IPS DF 4.7 (cell line): ENCODE measurements at regions not wholly inside any gene's neighbourhood (a gene's known extent, or its start where the extent isn't known, plus 50 kb on each side); places are given as distances from the start of the nearest gene placed in this dataset.
"Not testable (repeated sequence)": the region's sequence is repeated elsewhere in the genome, so short reads cannot be mapped to it uniquely, and the experiment has no call there.

Experiments used
- DNase-seq: peaks from one replicate; pipeline ENCODE4 v3.0.0-alpha.2; 2013; ENCODE audit warnings: low spot score; ENCODE audit errors: extremely low read depth

DNA sequence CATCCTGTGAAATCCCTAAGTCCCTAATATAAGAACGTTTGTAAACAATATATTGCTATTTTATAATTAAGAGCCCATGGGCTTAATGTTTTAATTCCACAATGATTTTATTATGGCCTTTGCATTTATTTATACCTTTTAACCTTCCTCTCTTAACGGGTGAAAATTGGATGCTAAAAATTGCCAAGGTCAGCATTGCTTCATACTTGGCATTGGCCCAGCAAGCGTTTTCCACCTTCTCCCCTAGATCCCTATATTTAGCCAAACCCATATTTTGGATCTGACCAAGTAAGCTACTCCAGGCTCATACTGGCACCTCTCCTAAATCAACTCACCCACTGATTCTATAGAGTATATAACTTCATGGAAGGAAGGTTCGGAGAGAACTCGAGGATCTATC lies 188.0 kb upstream of the NR2F2 start:
- DNase-seq: no peak

DNA sequence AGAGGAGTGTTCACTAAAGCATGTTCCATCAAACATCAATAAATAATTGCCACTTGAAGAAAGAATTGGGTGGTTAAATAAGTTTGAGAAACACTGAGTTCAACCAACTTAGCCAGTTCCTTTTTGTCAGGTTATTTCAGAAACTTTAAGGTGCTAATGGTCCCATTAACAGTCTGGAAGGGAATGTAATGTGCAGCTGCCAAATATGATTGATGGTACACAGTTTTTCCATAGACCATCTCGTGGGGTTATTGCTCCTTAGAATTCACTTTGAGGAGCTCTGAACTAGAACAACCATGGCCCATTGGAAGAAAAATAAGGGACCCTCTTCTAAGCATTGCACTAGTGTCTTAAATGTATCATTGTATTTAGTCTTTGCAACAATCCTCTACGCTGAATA lies 185.8 kb upstream of the NR2F2 start:
- no peak for DNase-seq

DNA sequence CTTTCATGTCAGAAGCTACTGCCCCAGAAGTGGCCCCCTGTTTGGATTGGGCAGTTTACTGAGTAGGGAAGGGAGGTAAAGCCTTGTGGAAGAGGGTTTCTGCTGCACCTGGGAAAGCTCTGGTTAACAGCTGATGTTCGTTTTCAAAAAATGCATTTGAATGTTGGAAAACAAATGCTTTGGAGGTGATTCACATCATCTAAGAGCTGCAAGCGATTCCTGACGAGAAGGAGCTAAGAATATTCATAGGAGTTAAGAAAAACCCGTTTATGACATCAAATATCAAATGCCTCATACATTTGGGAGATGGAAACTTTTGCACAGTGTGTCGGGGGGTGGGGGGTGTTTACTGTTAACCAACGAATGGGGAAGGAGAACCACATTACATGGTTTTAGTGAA lies 183.8 kb upstream of the NR2F2 start:
- DNase-seq: no peak

DNA sequence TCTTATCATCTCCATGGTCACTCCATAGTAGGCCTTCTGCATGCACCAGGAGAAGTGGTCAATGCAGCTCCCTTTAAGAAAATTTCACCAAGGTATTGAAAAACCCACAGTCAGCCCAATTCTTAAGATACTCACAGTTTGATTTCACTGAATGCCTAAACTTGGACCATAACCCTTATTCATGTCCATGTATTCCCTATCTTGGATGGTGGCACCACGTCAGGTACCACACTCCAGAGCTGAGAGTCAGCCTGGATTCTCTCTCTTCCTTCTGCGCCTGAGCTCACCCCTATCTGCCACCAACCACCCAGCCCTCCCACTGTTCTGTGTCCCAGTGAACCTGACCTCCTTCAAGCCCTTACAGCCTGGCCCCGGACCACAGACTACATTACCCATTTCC lies 183.2 kb upstream of the NR2F2 start:
- no peak for DNase-seq

DNA sequence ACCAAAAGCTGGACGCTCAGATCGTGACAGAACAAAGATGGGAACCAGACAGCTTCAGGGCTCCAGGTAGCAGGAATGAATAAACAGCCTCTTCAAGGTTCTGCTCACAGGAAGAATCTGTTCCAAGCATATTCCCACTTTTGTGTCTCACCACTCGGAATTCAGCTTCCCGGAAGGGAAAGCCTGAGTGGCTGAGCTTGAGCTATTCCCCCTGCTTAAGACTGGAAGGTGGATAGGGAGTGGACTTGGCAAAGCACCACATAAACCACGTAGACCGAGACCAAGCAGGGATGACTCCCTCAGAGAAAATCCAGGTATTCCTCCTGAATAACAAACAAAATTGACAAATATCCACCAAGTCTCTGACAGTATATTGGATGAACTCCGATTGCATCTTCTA lies 180.2 kb upstream of the NR2F2 start:
- no peak for DNase-seq

DNA sequence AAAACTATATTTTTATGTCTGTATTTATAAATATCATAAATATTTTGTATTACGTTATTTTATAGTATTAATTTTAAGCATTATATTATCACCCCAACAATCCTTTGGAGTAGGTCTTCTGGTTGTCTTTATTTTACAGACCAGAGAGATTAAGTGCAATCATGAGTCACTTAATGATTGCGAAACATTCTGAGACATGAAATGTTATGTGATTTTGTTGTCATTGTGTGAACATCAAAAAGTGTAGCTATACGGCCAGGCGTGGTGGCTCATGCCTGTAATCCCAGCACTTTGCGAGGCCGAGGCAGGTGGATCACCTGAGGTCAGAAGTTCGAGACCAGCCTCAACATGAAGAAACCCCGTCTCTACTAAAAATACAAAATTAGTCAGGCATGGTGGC lies 178.8 kb upstream of the NR2F2 start:
- DNase-seq: not testable (repeated sequence)

DNA sequence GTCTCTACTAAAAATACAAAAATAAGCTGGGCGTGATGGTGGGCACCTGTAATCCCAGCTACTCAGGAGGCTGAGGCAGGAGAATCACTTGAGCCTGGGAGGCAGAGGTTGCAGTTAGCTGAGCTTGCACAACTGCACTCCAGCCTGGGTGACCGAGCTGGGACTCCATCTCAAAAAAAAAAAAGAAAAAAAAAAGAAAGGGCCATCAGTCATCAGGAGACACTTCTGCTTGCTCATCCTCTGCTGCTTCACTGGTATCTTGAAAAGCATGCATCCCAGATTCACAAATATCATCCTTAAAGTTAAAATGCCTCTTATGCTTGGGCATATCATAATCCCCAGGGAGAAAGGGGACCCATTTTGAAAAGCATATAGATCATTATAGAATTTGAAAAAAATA lies 176.6 kb upstream of the NR2F2 start:
- DNase-seq: no peak

DNA sequence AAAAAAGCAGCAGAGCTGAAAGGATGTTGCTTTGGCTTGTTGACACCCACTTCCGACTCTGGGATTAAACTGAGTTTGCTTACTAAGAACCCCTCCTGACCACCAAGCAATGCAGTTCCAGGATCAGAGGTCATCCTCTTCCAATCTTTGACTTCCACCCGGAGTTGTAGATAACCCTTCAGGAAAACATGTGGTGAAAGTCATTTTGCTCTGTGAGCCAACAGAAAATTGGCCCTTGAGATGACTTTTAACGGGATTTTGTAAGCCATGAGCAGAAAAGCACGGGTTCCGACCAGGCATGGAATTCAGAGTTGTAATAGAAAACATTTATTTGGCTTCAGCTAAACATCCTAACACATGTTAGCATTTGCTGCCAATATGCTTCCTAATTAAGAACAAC lies 171.6 kb upstream of the NR2F2 start:
- no peak for DNase-seq

DNA sequence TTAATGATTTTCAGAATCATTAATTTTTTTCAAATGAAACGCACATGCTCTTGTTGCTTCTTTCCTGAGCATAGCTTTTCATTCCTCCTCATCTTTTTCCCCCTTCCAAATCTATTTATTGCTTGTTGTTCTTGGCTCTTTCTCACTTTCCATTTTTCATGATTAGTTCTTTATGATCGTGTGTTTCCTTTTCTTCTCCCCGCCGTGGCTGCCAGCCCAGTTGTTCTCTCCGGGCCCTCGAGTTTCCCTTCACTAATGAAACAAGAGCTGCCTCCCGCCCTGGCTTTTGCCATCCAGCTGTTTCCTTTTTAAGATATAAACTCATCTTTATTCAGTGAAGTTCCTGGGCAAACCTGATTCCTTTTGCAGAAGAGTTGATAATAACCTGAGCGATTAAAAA lies 170.2 kb upstream of the NR2F2 start:
- no peak for DNase-seq

DNA sequence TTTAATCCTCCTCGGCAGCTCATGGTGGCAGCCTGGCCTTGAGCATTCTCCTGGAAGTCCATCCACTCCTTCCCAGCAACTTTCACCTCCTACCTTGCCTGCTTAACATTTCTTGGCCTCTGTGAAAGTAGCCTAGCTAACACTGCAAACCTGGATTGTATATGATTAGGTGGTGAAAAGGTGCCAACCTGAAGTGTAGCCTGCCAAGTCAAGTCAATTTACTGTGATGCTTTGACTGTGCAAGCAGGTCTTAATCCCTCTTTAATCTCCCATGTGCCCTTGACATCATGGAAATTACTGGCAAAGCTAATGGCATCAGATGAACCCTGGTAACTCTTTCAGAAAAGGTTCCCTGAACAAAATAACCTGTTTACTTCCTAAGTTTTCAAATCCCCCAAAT lies 169.7 kb upstream of the NR2F2 start:
- no peak for DNase-seq

DNA sequence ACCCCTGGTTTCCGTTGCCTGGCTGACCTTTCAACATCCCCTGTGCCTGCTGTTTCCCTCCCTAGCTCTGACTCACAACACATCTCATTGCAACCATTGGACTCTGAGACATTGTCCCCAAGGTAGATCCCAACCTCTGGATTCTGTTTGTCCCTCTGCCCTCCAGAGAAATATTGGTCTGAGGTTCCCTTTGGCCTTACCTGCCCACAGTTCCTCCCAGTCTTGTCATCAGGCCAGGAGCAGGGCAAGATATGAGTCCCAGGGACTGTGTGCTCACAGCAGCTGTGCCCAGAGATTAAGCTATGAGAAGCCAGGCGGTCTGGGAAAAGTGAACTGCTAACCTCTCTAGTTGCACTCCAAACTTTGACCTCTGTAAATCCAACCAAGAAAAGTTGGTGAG lies 168.2 kb upstream of the NR2F2 start:
- no peak for DNase-seq

DNA sequence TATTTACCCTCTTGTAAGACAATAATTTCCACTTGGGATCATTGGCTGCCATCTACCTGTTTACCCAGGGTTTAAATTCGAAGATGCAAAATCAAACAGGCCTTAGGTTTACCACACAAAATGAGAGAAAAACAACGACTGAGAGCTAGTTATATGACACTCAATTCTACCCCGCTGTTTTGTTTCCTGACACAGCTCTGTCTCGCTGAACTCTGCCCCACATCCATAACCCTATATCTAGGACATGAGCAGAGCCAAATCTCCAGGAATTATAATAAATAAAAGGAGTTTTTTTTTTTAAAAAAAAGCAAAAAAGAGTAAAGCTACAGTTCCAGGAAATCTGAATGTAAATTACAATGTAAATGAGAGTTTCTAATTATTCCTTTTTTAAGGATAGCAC lies 165.4 kb upstream of the NR2F2 start:
- no peak for DNase-seq

DNA sequence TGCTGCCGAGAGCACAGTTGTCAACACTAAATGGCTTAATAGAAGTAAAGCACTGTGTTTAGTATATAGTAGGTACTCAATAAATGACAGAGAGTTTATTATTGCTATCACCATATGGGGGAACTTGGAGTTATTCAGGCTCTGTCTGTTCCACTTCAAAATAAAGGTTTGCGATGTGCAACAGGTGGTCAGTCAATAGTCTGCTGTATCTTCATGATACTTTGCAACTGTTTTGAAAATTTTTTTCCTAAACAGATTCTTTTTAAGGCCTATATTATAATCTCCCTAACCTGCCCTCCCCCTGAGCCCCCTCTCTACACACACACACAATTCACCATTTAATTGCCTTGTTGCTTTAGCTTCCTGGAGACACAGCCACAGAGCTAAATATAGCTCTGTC lies 164.7 kb upstream of the NR2F2 start:
- no peak for DNase-seq

DNA sequence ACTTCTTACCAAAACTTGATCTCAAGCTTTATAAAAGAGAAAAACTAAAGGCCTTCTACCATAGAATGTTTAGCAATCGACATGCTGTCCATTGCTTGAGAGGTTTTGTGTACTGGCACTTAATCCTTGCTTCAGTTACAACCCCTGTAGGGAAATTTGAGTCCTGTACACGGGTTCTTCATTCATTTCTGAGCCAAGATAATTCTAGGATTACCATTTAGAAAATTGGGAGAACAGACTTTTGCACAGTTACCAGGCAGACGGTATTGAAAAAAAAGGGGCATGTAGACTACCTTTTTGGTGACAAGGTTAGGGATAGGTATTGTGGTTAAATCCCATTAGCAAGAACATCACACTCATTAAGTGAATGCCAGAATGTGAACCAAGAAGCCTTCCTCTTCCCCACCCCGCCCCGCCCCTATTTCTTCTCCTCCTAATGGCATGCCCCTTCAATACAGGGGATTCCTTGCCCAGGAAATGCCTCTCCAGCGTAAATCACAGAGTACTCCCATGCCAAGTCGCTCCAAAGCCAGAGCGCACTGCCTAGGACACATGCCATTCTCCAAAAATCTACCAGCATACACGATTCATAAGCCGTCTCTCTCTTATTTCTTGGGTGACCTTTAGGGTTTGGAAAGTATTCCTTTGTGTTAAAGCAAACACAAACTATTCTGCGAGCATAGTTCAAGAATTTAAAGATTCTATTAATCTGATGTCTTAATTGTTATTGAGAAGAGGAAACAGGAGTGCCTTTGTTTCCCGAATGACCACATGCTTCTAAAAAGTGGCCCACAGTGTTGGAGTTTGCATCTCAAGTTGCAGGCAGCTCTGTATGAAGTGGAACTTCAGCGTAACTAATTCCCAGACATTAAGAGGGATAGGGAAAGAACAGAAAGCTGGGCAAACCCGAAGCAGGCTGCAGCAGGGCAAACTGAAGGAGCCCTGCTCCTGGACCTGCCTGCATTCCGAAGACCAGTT lies 164.0 kb upstream of the NR2F2 start:
- DNase-seq: no peak

DNA sequence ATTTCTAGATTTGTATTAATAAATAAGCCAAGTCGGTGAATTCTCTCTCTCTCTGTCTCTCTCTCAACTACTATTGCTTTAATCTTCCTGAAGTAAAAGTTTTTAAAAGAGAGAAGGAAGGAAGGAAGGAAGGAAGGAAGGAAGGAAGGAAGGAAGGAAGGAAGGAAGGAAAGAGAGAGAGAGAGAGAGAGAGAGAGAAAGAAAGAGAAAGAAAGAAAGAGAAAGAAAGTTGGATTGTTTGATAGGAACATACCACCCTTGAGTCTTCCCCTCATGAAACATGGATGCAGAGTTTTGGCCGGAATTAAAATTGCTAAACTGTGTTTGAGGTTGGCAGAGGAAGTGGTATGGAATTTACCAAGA lies 159.9 kb upstream of the NR2F2 start:
- not testable (repeated sequence) for DNase-seq

DNA sequence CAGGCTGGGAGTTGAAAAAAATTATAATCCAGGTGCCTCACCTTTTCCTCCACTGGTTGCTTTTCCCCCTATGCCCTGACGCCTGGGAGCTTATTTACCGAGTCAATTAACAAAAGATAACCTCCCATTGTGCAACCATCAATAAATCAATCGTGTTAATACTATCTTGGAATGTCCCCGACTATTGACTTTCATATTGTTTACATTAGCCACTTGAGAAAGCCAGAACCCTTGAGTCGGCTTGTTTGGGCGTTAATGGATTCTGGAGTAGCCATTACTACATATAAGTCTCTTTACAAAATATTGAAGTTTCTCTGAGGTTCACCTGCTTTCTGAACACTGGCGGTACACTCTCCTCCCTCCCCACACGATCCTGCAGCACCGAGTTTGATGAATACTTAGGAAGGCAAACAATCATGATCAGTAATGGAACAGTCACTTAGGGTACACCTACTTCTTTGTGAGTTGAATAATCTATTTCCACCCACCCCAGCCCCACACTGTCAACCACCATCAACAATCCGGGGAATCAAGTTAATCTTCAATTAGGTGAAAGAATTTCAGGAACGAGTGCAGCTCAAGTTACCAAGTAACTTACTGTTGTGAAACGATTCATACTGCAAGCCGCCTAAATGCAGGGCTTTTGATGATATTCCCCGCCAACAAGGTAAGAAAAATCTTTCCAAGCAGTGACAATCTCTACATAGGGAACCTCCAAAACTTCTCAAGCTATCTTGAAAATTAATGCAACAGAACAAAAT lies 159.3 kb upstream of the NR2F2 start:
- no peak for DNase-seq

DNA sequence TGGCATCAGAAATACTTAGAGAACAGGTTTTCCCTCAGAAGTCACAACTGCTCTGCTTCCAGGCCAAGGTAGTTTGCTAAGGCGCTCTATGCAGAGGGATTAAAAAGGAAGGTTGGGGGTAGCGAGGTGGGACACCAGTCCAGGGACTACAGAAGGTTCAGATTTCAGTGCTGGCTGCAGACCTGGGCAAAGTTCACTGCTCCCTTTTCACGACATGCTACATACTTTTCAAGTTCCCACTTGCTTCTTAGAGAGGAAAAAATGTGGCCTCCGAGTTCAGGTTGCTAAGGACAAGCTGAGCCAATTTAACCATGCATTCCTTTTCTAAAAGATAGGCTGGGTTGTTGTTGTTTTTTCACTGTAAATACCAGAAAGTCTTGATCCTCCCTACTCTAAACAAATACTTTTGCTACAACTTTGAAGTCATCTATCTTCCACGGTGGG lies 158.6 kb upstream of the NR2F2 start:
- no peak for DNase-seq

DNA sequence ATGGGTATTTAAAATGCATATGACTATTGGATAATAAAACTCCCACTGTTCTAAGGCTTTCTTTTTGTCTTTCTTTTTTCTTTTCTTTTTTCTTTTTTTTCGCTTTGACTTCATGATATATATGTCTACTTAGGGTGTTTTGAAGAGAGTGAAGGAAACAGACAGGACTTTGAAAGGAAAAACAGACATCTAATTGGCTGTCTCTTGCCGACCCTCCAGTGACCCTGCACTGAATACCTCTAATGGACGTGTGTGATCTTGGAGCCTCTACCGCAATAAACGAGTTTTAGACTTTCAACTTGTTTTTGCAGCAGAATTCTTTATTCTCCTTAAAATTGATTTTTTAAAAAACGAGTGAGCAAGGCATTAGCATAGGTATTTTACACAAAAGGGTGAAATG lies 158.1 kb upstream of the NR2F2 start:
- DNase-seq: no peak

DNA sequence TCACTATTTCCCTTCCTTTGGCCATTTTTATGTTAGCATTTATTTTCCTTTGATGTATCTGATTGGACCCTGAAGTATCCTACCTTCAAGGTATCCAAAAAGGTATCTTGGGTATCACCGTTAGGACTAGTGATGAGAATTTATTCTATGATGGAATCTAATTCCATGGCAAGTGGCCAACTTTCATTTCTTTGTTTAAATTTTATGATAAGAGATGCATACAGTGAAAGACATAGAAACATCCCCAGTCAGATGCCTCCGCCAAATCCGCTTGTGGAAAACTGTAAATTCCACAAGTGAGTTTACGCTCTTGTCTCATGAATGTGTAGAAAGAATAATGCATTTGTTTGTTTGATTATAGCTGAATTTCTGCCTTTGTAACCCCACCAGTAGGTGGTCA lies 153.7 kb upstream of the NR2F2 start:
- no peak for DNase-seq

DNA sequence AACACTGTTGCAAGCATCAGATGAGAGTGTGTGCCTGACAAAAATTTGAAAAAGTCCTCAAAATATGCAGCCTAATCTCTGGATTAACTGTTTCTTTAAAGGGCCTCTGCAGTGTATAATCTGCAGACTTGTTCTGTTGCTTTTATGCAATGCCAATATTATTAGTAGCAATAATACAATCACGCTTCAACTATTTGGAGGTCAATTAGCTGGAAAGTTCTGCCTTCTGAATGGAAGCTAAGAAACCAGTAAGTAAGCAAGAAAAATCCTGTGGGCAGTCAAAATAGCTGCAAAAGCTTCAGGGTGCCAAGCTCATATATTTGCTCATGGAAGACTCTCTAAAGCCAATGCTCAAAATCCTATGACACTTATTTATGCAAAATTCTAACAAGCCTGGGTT lies 153.2 kb upstream of the NR2F2 start:
- no peak for DNase-seq

DNA sequence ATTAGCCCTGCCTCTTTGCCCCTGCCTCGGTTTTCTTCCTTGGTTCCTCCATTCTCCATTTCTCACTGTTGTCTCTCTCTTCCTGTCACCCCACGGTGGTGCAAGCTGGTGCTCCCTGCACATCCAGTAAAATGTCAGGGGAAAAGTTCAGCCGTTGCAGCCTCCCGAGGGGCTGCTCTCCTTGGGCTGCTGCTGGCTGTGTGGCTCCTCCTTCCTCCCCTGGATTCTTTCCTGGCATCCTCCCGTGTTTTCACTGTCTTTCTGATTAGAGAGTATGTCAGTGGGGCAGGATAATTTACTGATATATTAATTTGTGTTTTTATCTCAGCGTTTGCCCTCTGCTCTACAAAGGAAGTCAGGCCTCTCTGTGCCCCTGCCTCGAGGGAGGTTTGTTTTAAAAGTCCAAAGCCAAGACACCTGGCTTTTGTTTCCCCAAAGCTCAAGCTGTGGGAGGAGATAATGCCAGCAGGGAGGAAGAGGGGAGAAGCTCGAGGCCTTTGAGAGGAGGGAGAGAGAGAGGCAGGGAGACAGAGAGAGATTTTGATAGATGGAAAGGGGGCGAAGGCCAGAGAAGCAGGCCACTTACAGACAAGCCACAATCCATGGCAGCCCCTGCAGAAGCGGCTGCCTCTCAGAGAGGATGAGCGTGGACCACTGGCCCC lies 150.3 kb upstream of the NR2F2 start:
- no peak for DNase-seq

DNA sequence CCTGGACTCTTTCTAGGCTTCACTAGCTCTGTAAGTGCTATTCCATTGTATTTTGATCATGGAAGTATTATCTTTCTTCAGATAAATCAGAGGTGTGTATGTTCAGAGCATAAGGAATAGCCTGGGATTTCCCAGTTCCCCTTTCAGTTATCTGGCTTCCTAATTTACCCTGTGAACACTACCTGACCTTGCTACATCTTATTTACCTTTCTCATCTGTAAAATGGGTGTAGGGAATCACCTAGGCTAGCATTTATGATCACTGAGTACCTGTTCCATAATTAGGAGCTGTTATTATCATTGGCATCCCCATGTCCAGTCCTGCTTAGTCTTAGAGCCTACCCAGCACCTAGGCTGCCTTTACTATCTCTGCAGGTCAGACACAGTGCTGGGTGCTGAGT lies 149.3 kb upstream of the NR2F2 start:
- DNase-seq: no peak
